ENCODE measurements at regions not wholly inside any gene's neighbourhood (a gene's known extent, or its start where the extent isn't known, plus 50 kb on each side); places are given as distances from the start of the nearest gene placed in this dataset.

GRCh38 chr1:164949771-164950471 is 390.9 kb downstream of the PBX1 start:
- DNase-seq (ENCODE audit: low read depth in 2 of 2) = no peak

GRCh38 chr1:164948101-164948500 is 389.1 kb downstream of the PBX1 start:
- no peak for DNase-seq (ENCODE audit: low read depth in 2 of 2)

- no peak for DNase-seq (ENCODE audit: low read depth in 2 of 2)
Measured at GRCh38 chr1:164937291-164937690, 378.3 kb downstream of the PBX1 start.

GRCh38 chr1:164932580-164932979 is 373.6 kb downstream of the PBX1 start:
- no peak for DNase-seq (ENCODE audit: low read depth in 2 of 2)

GRCh38 chr1:164930833-164931232 is 371.8 kb downstream of the PBX1 start:
- no peak for DNase-seq (ENCODE audit: low read depth in 2 of 2)

GRCh38 chr1:164930241-164930640 is 371.3 kb downstream of the PBX1 start:
- no peak for DNase-seq (ENCODE audit: low read depth in 2 of 2)

- no peak for DNase-seq (ENCODE audit: low read depth in 2 of 2)
Measured at GRCh38 chr1:164928232-164928812, 369.3 kb downstream of the PBX1 start.

GRCh38 chr1:164926107-164926506 is 367.1 kb downstream of the PBX1 start:
- DNase-seq (ENCODE audit: low read depth in 2 of 2) = no peak

- no peak for DNase-seq (ENCODE audit: low read depth in 2 of 2)
Measured at GRCh38 chr1:164922585-164922984, 363.6 kb downstream of the PBX1 start.

GRCh38 chr1:164921493-164921892 is 362.5 kb downstream of the PBX1 start:
- no peak for DNase-seq (ENCODE audit: low read depth in 2 of 2)

- DNase-seq (ENCODE audit: low read depth in 2 of 2) = no peak
Measured at GRCh38 chr1:164918140-164918539, 359.2 kb downstream of the PBX1 start.

- peak; percentile 1 to 5 for DNase-seq (ENCODE audit: low read depth in 2 of 2)
Measured at GRCh38 chr1:164914208-164914607, 355.2 kb downstream of the PBX1 start.

- no peak for DNase-seq (ENCODE audit: low read depth in 2 of 2)
Measured at GRCh38 chr1:164912290-164912689, 353.3 kb downstream of the PBX1 start.

- no peak for DNase-seq (ENCODE audit: low read depth in 2 of 2)
Measured at GRCh38 chr1:164910671-164911070, 351.7 kb downstream of the PBX1 start.

- DNase-seq (ENCODE audit: low read depth in 2 of 2) = no peak
Measured at GRCh38 chr1:164907666-164908065, 348.7 kb downstream of the PBX1 start.

GRCh38 chr1:164905869-164906268 is 346.9 kb downstream of the PBX1 start:
- no peak for DNase-seq (ENCODE audit: low read depth in 2 of 2)

- DNase-seq (ENCODE audit: low read depth in 2 of 2) = no peak
Measured at GRCh38 chr1:164902491-164902890, 343.5 kb downstream of the PBX1 start.
